NT2/D1 (cell line): ENCODE measurements at regions not wholly inside any gene's neighbourhood (a gene's known extent, or its start where the extent isn't known, plus 50 kb on each side); places are given as distances from the start of the nearest gene placed in this dataset.

ENCODE experiments used
- DNase-seq: peaks from one replicate; pipeline ENCODE4 v3.0.0-alpha.2; 2011; ENCODE audit warnings: low read depth, low spot score
- H3K27me3 ChIP-seq: 2 replicates; pipeline ENCODE4 v1.6.0; 2011; ENCODE audit warnings: mild to moderate bottlenecking; ENCODE audit not compliant: insufficient read length, insufficient read depth
- H3K36me3 ChIP-seq: 2 replicates; pipeline ENCODE4 v1.6.1; 2011; ENCODE audit warnings: mild to moderate bottlenecking, low read length, mixed read lengths; ENCODE audit not compliant: insufficient read depth, insufficient read length
- H3K4me1 ChIP-seq: 2 replicates; pipeline ENCODE4 v1.5.1; 2011; ENCODE audit not compliant: insufficient read depth, insufficient read length
- H3K4me3 ChIP-seq: 2 replicates; pipeline ENCODE4 v1.5.1; 2011; ENCODE audit warnings: low read depth; ENCODE audit not compliant: insufficient read length
- H3K9ac ChIP-seq: 2 replicates; pipeline ENCODE4 v1.6.0; 2011; ENCODE audit warnings: low read depth; ENCODE audit not compliant: insufficient read length
- H3K9me3 ChIP-seq: 2 replicates; pipeline ENCODE4 v1.5.1; 2011; ENCODE audit warnings: mild to moderate bottlenecking, low read length; ENCODE audit not compliant: insufficient read depth
- SUZ12 ChIP-seq: IDR thresholded peaks from 2 replicates; pipeline ENCODE4 v1.6.1; 2011; ENCODE audit not compliant: insufficient read length, insufficient read depth; ENCODE audit errors: extremely low read depth
- YY1 ChIP-seq: IDR thresholded peaks from 2 replicates; pipeline ENCODE4 v1.6.1; 2011; ENCODE audit not compliant: insufficient read length, insufficient read depth
- ZNF274 ChIP-seq: IDR thresholded peaks from 2 replicates; pipeline ENCODE4 v1.6.1; 2011; ENCODE audit warnings: mild to moderate bottlenecking, low read depth, low read length

DNA sequence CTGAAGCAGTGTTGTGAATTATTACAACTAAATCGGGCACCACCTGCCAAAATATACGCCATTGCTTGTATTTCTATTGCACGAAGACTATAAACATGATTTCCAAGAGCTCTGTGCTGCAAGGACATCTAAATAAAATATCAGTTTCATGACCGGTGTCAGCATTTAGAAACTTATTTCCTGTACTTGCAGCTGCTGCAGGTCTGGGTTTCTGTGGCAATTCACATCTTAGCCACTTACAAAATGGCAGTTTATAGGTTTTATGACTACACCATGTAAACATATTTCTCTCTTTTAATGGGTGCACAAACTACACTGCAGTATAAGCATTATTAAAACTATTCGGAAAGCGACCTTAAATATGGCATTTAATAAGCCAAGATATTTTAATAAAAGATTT, 359.4 kb downstream of the VPS13C start:
- no peaks in the 10 kb centered on the region for H3K4me1 ChIP-seq
- no peak overlapping the region for H3K4me3 ChIP-seq
- TF ChIP-seq YY1 (no peak), ZNF274 (no peak), SUZ12 (no peak)
- no peak overlapping the region for H3K9ac ChIP-seq
- no peaks in the 10 kb centered on the region for H3K27me3 ChIP-seq
- no peaks in the 10 kb centered on the region for H3K36me3 ChIP-seq
- DNase-seq = no peak
- H3K9me3 ChIP-seq = no peaks in the 10 kb centered on the region

- TF ChIP-seq ZNF274 (no peak), YY1 (no peak), SUZ12 (no peak)
- DNase-seq = no peak
- Histone ChIP-seq H3K36me3 (no peaks in the 10 kb centered on the region), H3K27me3 (no peaks in the 10 kb centered on the region), H3K9me3 (no peaks in the 10 kb centered on the region), H3K4me3 (no peak overlapping the region), H3K9ac (no peak overlapping the region), H3K4me1 (no peaks in the 10 kb centered on the region)
Observed at GRCh38 chr15:61697796-61698195, 362.5 kb downstream of the VPS13C start.

DNA sequence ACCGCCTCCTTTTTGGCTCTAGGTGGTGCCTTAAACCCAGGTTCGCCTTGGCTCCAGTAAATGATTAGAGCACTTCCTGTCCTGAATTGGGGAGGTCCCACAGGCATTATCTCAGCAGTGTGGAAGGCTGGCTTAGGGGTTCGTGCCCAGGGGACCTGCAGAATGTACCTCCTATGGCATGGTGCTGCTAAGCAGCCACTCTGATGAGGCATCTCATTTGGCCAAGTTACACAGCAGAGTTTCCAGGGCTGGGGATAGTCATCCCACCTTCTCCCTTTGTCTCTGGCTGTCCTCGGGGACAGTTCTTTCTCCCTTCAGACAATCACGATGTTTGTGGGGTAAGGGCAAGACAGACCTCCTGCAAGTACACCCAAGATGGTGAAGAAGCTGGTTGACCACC, 371.2 kb downstream of the VPS13C start:
- Histone ChIP-seq H3K27me3 (no peaks in the 10 kb centered on the region), H3K9ac (no peak overlapping the region), H3K36me3 (no peaks in the 10 kb centered on the region), H3K4me1 (no peaks in the 10 kb centered on the region), H3K9me3 (no peaks in the 10 kb centered on the region), H3K4me3 (no peak overlapping the region)
- TF ChIP-seq YY1 (no peak), SUZ12 (no peak), ZNF274 (no peak)
- DNase-seq = no peak

- no peaks in the 10 kb centered on the region for H3K36me3 ChIP-seq
- H3K4me1 ChIP-seq = no peaks in the 10 kb centered on the region
- no peak overlapping the region for H3K4me3 ChIP-seq
- H3K27me3 ChIP-seq = no peaks in the 10 kb centered on the region
- TF ChIP-seq SUZ12 = no peak
- no peak for TF ChIP-seq ZNF274
- no peak for TF ChIP-seq YY1
- no peak overlapping the region for H3K9ac ChIP-seq
- DNase-seq = no peak
- H3K9me3 ChIP-seq = no peaks in the 10 kb centered on the region
Observed at GRCh38 chr15:61687651-61688050, 372.6 kb downstream of the VPS13C start.

GRCh38 chr15:61687124-61687523, 373.1 kb downstream of the VPS13C start:
- Histone ChIP-seq H3K9ac (no peak overlapping the region), H3K9me3 (no peaks in the 10 kb centered on the region), H3K36me3 (no peaks in the 10 kb centered on the region), H3K27me3 (no peaks in the 10 kb centered on the region), H3K4me1 (no peaks in the 10 kb centered on the region), H3K4me3 (no peak overlapping the region)
- DNase-seq = no peak
- TF ChIP-seq YY1 (no peak), ZNF274 (no peak), SUZ12 (no peak)

DNA sequence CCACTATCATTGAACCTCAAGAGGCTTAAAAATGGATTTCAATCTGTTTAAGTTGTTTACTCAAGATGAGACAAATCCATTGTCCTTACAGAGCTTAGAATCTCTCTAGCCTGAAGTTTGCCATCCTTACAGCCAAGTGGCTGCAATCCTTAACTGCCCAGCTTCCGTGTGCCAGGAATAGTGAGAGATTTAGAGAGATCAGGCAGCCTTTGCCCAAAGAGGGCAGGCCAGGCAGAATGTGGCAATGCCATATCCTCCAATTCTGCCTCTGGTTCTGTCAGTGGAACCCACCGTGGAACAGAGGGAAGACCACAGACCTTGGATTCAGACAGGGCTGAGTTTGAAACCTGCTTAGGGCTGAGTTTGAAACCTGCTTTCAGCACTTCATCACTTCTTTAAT, 374.3 kb downstream of the VPS13C start:
- Histone ChIP-seq H3K4me3 (no peak overlapping the region), H3K27me3 (no peaks in the 10 kb centered on the region), H3K36me3 (no peaks in the 10 kb centered on the region), H3K4me1 (peaks cover 6% of the 10 kb centered on the region), H3K9me3 (no peaks in the 10 kb centered on the region), H3K9ac (no peak overlapping the region)
- TF ChIP-seq YY1 = no peak
- TF ChIP-seq SUZ12 = no peak
- no peak for TF ChIP-seq ZNF274
- DNase-seq = no peak

DNA sequence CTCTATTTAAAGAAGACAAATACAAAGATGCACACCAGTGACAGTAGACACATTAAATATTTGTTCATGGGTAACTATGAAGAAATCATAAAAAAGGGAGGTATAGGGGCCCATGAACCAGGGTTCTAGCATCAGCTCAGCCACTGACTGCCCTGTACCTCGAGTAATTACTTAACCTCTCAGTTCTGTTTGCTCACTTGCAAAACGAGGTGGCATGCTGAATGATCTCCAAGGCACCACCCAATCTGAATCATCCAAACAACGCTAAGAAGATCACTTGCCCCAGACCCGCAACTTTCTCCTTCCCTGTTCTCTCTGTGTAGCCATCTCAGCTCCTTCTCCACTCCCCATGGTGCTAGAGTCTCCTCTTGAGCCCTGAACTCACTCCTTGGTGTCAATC, 374.7 kb downstream of the VPS13C start:
- peaks cover 6% of the 10 kb centered on the region for H3K4me1 ChIP-seq
- no peaks in the 10 kb centered on the region for H3K9me3 ChIP-seq
- H3K27me3 ChIP-seq = no peaks in the 10 kb centered on the region
- DNase-seq = no peak
- TF ChIP-seq YY1 (no peak), ZNF274 (no peak), SUZ12 (no peak)
- no peak overlapping the region for H3K4me3 ChIP-seq
- no peaks in the 10 kb centered on the region for H3K36me3 ChIP-seq
- H3K9ac ChIP-seq = no peak overlapping the region

DNA sequence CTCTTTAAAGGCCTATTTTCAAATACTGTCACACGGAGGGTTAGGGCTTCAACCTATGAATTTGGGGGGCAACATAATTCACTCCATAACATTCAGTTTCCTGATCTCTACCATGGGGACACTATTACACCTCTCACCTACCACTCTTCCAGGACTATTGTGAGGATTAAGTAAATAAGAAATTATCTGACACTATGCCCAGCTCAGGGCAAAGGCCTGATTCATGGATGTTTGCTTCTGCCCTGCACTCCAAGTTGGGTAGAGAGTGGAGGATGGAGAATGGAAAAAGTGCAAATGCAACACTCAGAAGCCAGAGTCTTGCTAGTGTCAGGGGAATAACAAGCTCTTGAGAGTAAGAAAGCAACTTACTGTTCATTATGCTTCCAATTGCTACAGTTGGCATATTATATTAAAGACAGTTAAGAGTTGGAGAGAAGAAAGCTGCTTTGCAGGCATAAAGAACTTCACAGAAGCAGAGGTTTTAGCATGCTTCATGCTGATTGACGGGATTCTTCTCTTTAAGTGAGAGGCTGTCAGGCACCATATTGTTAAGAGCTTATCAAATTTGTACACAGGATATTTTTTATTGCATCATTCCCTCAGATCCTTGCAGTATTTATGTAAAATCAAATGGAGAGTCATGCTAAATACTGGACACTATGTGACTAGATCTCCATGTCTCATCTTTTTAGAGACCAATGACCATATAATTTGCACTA, 375.3 kb downstream of the VPS13C start:
- H3K36me3 ChIP-seq = no peaks in the 10 kb centered on the region
- DNase-seq = no peak
- H3K4me1 ChIP-seq = peaks cover 6% of the 10 kb centered on the region
- TF ChIP-seq ZNF274 (no peak), YY1 (no peak), SUZ12 (no peak)
- no peak overlapping the region for H3K4me3 ChIP-seq
- no peaks in the 10 kb centered on the region for H3K27me3 ChIP-seq
- H3K9ac ChIP-seq = no peak overlapping the region
- H3K9me3 ChIP-seq = no peaks in the 10 kb centered on the region
